IMR-90 (cell line): ENCODE measurements at regions not wholly inside any gene's neighbourhood (a gene's known extent, or its start where the extent isn't known, plus 50 kb on each side); places are given as distances from the start of the nearest gene placed in this dataset.

ENCODE experiments used
- ATAC-seq: fragments of 200-7000 bp; cut with Tn5 transposase; 2 replicates; pipeline ENCODE4 v1.9.1; 2020; ENCODE audit warnings: low read depth, mild to moderate bottlenecking, moderate library complexity
- BruUV-seq: library from RNA; stranded (reverse); fragments of 400-500 nt; replicated peaks from 2 replicates; lab custom pipeline; 2021; lab: Mats Ljungman, UMichigan
- CTCF ChIA-PET: fragments of 300-600 bp; formaldehyde crosslinking; extraction: SDS; loops from one replicate; lab custom pipeline; 2021; ENCODE audit warnings: antibody characterized with exemption; lab: Yijun Ruan, JAX
- POLR2A ChIA-PET: fragments of 300-600 bp; sonication (Branson Sonifier 250); formaldehyde crosslinking; loops from one replicate; lab custom pipeline; 2022; ENCODE audit warnings: antibody characterized with exemption; ENCODE audit not compliant: unreplicated experiment; lab: Charles Lee
- DNase-seq: peaks from one replicate; pipeline ENCODE4 v3.0.0; 2013
- H2AFZ ChIP-seq: replicated peaks from 2 replicates; pipeline ENCODE3; 2013; ENCODE audit warnings: low read length, mild to moderate bottlenecking; ENCODE audit not compliant: poor library complexity
- H2AK5ac ChIP-seq: 2 replicates; pipeline ENCODE4 v1.6.1; 2013; ENCODE audit warnings: low read depth, low read length, inconsistent platforms
- H2AK9ac ChIP-seq: replicated peaks from 2 replicates; pipeline ENCODE3; 2013; ENCODE audit warnings: mild to moderate bottlenecking, low read depth, low read length, moderate library complexity; ENCODE audit not compliant: poor library complexity
- H2BK120ac ChIP-seq: 2 replicates; pipeline ENCODE4 v1.6.1; 2013; ENCODE audit warnings: low read depth, low read length, inconsistent platforms
- H2BK15ac ChIP-seq: 3 replicates; pipeline ENCODE4 v1.6.1; 2013; ENCODE audit warnings: low read depth, low read length, inconsistent platforms
- H2BK20ac ChIP-seq: 2 replicates; pipeline ENCODE4 v1.6.1; 2013; ENCODE audit warnings: low read depth, mild to moderate bottlenecking, inconsistent platforms, low read length, moderate library complexity
- H2BK5ac ChIP-seq: 2 replicates; pipeline ENCODE4 v1.6.1; 2013; ENCODE audit warnings: mild to moderate bottlenecking, low read depth, low read length, inconsistent platforms; ENCODE audit not compliant: poor library complexity, severe bottlenecking
- H3K14ac ChIP-seq: replicated peaks from 2 replicates; pipeline ENCODE4 v1.6.1; 2013; ENCODE audit warnings: low read depth, low read length, inconsistent platforms
- H3K18ac ChIP-seq: 2 replicates; pipeline ENCODE4 v1.6.1; 2013; ENCODE audit warnings: low read depth, low read length, control low read depth
- H3K23ac ChIP-seq: 2 replicates; pipeline ENCODE4 v1.6.1; 2013; ENCODE audit warnings: low read depth, low read length, inconsistent platforms
- H3K27ac ChIP-seq: 2 replicates; pipeline ENCODE4 v1.5.1; 2013; ENCODE audit warnings: mild to moderate bottlenecking, control low read depth, low read length; ENCODE audit not compliant: insufficient read depth
- H3K27me3 ChIP-seq: 2 replicates; pipeline ENCODE4 v1.6.1; 2013; ENCODE audit warnings: low read length; ENCODE audit not compliant: control insufficient read depth, insufficient read depth
- H3K36me3 ChIP-seq: 2 replicates; pipeline ENCODE4 v1.6.1; 2013; ENCODE audit warnings: low read length, mixed read lengths; ENCODE audit not compliant: control insufficient read depth, insufficient read depth
- H3K4ac ChIP-seq: 2 replicates; pipeline ENCODE4 v1.6.1; 2013; ENCODE audit warnings: low read depth, low read length, inconsistent platforms
- H3K4me1 ChIP-seq: 2 replicates; pipeline ENCODE4 v1.6.1; 2013; ENCODE audit warnings: low read length, mixed read lengths; ENCODE audit not compliant: control insufficient read depth, insufficient read depth
- H3K4me2 ChIP-seq: 2 replicates; pipeline ENCODE4 v1.6.1; 2013; ENCODE audit warnings: low read depth, mild to moderate bottlenecking, control low read depth, low read length, moderate library complexity
- H3K4me3 ChIP-seq: 2 replicates; pipeline ENCODE4 v1.5.1; 2013; ENCODE audit warnings: low read depth, mild to moderate bottlenecking, control low read depth, low read length, moderate library complexity; ENCODE audit not compliant: insufficient read depth
- H3K56ac ChIP-seq: 2 replicates; pipeline ENCODE4 v1.6.1; 2013; ENCODE audit warnings: low read length, inconsistent platforms; ENCODE audit not compliant: insufficient read depth; ENCODE audit errors: extremely low read depth
- H3K79me1 ChIP-seq, 2 experiments: 2 replicates each; pipeline ENCODE4 v1.6.1; 2013; ENCODE audit warnings: low read length in 2 of 2, inconsistent platforms in 1 of 2, low read depth in 1 of 2
- H3K9ac ChIP-seq: 2 replicates; pipeline ENCODE4 v1.6.1; 2013; ENCODE audit warnings: low read depth, low read length, control low read depth
- H3K9me1 ChIP-seq: 2 replicates; pipeline ENCODE4 v1.6.1; 2013; ENCODE audit warnings: low read length, inconsistent platforms; ENCODE audit not compliant: insufficient read depth
- H3K9me3 ChIP-seq: 2 replicates; pipeline ENCODE4 v1.6.1; 2013; ENCODE audit warnings: low read length; ENCODE audit not compliant: control insufficient read depth, insufficient read depth
- H4K20me1 ChIP-seq: 2 replicates; pipeline ENCODE4 v1.6.1; 2013; ENCODE audit warnings: low read length, inconsistent platforms; ENCODE audit not compliant: insufficient read depth
- H4K5ac ChIP-seq: 2 replicates; pipeline ENCODE4 v1.6.1; 2013; ENCODE audit warnings: mild to moderate bottlenecking, low read depth, low read length, control low read depth
- H4K8ac ChIP-seq, 2 experiments: 2 replicates each; pipeline ENCODE4 v1.6.1; 2013; ENCODE audit warnings: low read depth in 2 of 2, low read length in 2 of 2, control low read depth in 1 of 2, inconsistent platforms in 1 of 2
- H4K91ac ChIP-seq: 2 replicates; pipeline ENCODE4 v1.6.1; 2013; ENCODE audit warnings: low read depth, low read length, inconsistent platforms; ENCODE audit not compliant: insufficient read depth
- CEBPB ChIP-seq: IDR thresholded peaks from 2 replicates; pipeline ENCODE4 v1.6.1; 2012; ENCODE audit warnings: low read depth, low read length, improper control_type of control experiment
- CHD1 ChIP-seq: IDR thresholded peaks from 2 replicates; pipeline ENCODE4 v1.6.1; 2012; ENCODE audit warnings: low read depth, low read length, improper control_type of control experiment
- MAZ ChIP-seq: IDR thresholded peaks from 2 replicates; pipeline ENCODE4 v1.6.1; 2012; ENCODE audit warnings: low read depth, mild to moderate bottlenecking, low read length, improper control_type of control experiment, moderate library complexity, borderline replicate concordance
- POLR2A ChIP-seq: IDR thresholded peaks from 2 replicates; pipeline ENCODE4 v1.6.1; 2012; ENCODE audit warnings: mild to moderate bottlenecking, low read depth, low read length
- RAD21 ChIP-seq: IDR thresholded peaks from 2 replicates; pipeline ENCODE4 v1.6.1; 2012; ENCODE audit warnings: low read length, improper control_type of control experiment
- RCOR1 ChIP-seq: IDR thresholded peaks from 2 replicates; pipeline ENCODE4 v1.6.1; 2012; ENCODE audit warnings: mild to moderate bottlenecking, low read length, improper control_type of control experiment; ENCODE audit not compliant: insufficient replicate concordance
- RFX5 ChIP-seq: IDR thresholded peaks from 2 replicates; pipeline ENCODE4 v1.8.0; 2012; ENCODE audit warnings: low read depth, mild to moderate bottlenecking, low read length, moderate library complexity
- SMC3 ChIP-seq: fragments of 150-350 bp; IDR thresholded peaks from 2 replicates; pipeline ENCODE4 v1.6.1; 2016; ENCODE audit warnings: low read depth, mild to moderate bottlenecking, antibody characterized with exemption, low read length, moderate library complexity
- USF2 ChIP-seq: fragments of 150-350 bp; IDR thresholded peaks from 2 replicates; pipeline ENCODE4 v1.6.1; 2017; ENCODE audit warnings: mild to moderate bottlenecking, antibody characterized with exemption, low read length, low read depth
- WGBS, 2 experiments: methylation state at CpG; one replicate each; pipeline versions ENCODE4 v1.1.5 to v1.1.7; 2013; ENCODE audit warnings: missing lambda C conversion rate in 2 of 2; ENCODE audit not compliant: insufficient read length in 1 of 2; ENCODE audit errors: extremely low coverage in 2 of 2; 5-methylcytosine and 5-hydroxymethylcytosine counted together
- dilution Hi-C: fragments of 300-500 bp; cut with HindIII; formaldehyde crosslinking; loops from one replicate; pipeline ENCODE4 v1.14.3; 2018; ENCODE audit warnings: low sequenced_read_pairs; ENCODE audit not compliant: unreplicated experiment
- in situ Hi-C: fragments of 300-500 bp; cut with MboI; formaldehyde crosslinking; loops from 3 replicates; pipeline ENCODE4 v1.14.3; 2019; ENCODE audit warnings: low sequenced_read_pairs, inconsistent platforms, mixed read lengths
- intact Hi-C: fragments of 100-400 bp; cut with micrococcal nuclease; formaldehyde crosslinking; loops from 2 replicates; pipeline ENCODE4 v1.10.0; 2022
- TF ChIP-seq, protein P1 (sequence below): fragments of 150-350 bp; IDR thresholded peaks from 2 replicates; pipeline ENCODE4 v1.6.1; 2016; ENCODE audit warnings: low read depth, mild to moderate bottlenecking, low read length, moderate library complexity, borderline replicate concordance

GRCh38 chrX:137287191-137287590, 253.4 kb upstream of the GPR101 start:
- Histone ChIP-seq H2BK20ac (no peak overlapping the region), H2BK15ac (no peak overlapping the region), H3K27me3 (no peaks in the 10 kb centered on the region), H4K20me1 (no peaks in the 10 kb centered on the region), H4K8ac (no peak overlapping the region), H3K27ac (no peak overlapping the region), H3K36me3 (no peaks in the 10 kb centered on the region), H3K14ac (no peak overlapping the region), H3K79me1 (no peaks in the 10 kb centered on the region), H3K18ac (no peak overlapping the region), H3K56ac (no peak overlapping the region), H4K91ac (no peak overlapping the region), H2AK9ac (no peak overlapping the region), H2BK120ac (no peak overlapping the region), H3K9ac (no peak overlapping the region), H2BK5ac (no peak overlapping the region), H3K4me3 (no peak overlapping the region), H3K4ac (no peak overlapping the region), H3K23ac (no peak overlapping the region), H3K4me1 (no peaks in the 10 kb centered on the region), H2AFZ (no peak overlapping the region), H3K9me3 (peaks cover 2% of the 10 kb centered on the region; the same call in 1 of the 2 replicates), H3K4me2 (no peak overlapping the region), H2AK5ac (no peak overlapping the region), H4K5ac (no peak overlapping the region), H3K9me1 (no peaks in the 10 kb centered on the region)
- ATAC-seq, result no peak
- ChIA-PET CTCF (no interaction called here), POLR2A (no interaction called here)
- TF ChIP-seq CHD1, result no peak
- no peak for TF ChIP-seq MAZ
- no peak for TF ChIP-seq RCOR1
- TF ChIP-seq CEBPB, result no peak
- TF ChIP-seq, protein P1, sequence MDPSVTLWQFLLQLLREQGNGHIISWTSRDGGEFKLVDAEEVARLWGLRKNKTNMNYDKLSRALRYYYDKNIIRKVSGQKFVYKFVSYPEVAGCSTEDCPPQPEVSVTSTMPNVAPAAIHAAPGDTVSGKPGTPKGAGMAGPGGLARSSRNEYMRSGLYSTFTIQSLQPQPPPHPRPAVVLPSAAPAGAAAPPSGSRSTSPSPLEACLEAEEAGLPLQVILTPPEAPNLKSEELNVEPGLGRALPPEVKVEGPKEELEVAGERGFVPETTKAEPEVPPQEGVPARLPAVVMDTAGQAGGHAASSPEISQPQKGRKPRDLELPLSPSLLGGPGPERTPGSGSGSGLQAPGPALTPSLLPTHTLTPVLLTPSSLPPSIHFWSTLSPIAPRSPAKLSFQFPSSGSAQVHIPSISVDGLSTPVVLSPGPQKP, result no peak
- TF ChIP-seq USF2, result no peak
- TF ChIP-seq RFX5, result no peak
- TF ChIP-seq POLR2A, result no peak
- no peak for TF ChIP-seq RAD21
- TF ChIP-seq SMC3, result no peak
- no TSS peak for BruUV-seq
- intact Hi-C loops, result no loop called here
- WGBS, 2 experiments, result no CpG with 5 or more reads among the region's 3 CpGs
- dilution Hi-C loops, result no loop called here
- in situ Hi-C loops, result no loop called here
- no peak for DNase-seq
